GM20000 (cell line): ENCODE measurements at regions not wholly inside any gene's neighbourhood (a gene's known extent, or its start where the extent isn't known, plus 50 kb on each side); places are given as distances from the start of the nearest gene placed in this dataset.

ENCODE experiments used
- DNase-seq: peaks from one replicate; pipeline ENCODE4 v3.0.0; 2012; ENCODE audit warnings: low spot score
- CTCF ChIP-seq: IDR thresholded peaks from 2 replicates; pipeline ENCODE4 v1.5.1; 2012; ENCODE audit warnings: mild to moderate bottlenecking, control low read depth; ENCODE audit errors: extremely low read depth, missing control alignments

DNA sequence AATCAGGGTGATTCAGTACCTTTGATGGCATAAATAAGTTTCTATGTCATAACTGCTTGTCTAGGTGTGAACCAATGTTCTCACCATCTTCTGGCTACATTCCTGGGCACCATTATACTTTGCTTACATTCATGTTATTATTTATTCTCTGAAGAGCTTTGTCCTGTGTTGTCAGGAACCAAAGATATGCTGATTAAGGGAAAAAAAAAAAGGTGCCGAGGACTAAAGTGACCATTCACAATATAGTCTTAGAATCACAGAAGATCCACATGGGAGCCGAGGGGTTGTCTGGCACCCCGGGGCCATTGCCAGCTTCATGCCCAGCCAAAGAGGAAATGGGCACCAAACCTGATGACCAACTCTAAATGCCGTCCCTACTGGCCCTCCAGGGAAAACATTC is 329.2 kb upstream of the NFE2L3 start:
- DNase-seq, result no peak
- no peak for TF ChIP-seq CTCF

DNA sequence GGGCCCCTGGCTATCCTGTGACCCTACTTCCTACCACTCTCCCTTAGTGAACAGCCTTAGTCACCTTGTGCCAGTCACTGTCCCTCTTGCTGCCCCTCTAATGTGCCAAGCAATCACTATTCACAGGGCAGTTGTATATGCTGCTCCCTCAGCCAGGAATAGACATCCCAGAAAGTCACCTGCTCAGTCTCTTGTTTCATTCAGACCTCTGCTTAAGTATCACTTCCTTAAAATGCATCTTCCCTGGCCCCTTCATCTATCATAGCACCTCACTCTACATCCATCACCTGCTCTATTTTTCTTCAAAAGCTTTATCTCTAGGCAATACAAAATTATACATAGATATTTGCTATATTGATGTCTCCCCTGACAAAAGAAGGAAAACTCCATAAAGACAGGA is 328.4 kb upstream of the NFE2L3 start:
- no peak for DNase-seq
- TF ChIP-seq CTCF, result no peak

DNA sequence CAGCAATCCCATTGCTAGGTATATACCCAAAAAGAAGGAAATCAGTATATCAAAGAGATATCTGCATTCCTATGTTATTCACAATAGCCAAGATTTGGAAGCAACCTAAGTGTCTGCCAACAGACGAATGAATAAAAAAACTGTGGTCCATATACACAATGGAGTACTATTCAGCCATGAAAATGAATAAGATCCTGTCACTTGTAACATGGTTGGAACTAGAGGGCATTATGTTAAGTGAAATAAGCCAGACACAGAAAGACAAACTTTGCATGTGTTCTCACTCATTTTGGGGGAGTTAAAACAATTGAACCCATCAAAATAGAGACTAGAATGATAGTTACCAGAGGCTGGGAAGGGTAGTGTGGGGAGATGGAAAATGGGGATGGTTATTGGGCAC is 323.5 kb upstream of the NFE2L3 start:
- no peak for TF ChIP-seq CTCF

GRCh38 chr7:25829663-25830062 is 322.3 kb upstream of the NFE2L3 start:
- no peak for TF ChIP-seq CTCF
- no peak for DNase-seq

More for the DNA sequence above, 323.5 kb upstream of the NFE2L3 start:
- DNase-seq, result no peak

DNA sequence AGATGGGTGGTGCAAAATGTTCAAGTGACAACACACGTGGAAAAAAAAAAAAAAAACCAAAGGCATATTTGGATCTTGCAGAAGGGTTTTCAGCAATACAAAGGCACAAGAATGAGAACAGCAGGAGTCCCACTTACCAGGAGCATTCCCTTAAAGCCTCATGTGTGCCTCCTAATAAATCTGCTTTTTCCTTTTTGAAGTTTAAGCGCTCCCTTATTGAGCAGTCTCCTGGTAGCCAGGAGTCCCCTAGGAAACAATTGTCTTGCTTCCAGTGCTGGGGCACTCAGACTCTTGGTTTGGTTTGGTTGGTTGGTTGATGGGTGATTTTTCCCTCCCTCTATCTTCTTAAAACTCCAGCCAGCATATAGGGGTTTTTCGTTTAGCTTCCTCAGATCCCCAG is 321.8 kb upstream of the NFE2L3 start:
- TF ChIP-seq CTCF, result no peak
- DNase-seq, result no peak

- DNase-seq, result no peak
- no peak for TF ChIP-seq CTCF
Observed at GRCh38 chr7:25831062-25831691, 320.8 kb upstream of the NFE2L3 start.

- TF ChIP-seq CTCF, result no peak
- no peak for DNase-seq
Observed at GRCh38 chr7:25831831-25832411, 320.1 kb upstream of the NFE2L3 start.
